Immature natural killer cell (primary cell): ENCODE measurements at regions not wholly inside any gene's neighbourhood (a gene's known extent, or its start where the extent isn't known, plus 50 kb on each side); places are given as distances from the start of the nearest gene placed in this dataset.

ENCODE experiments used
- DNase-seq, 3 donors: peaks; one replicate each; pipeline ENCODE4 v3.0.0; 2022; ENCODE audit warnings: mixed read lengths in 1 of 3
- H3K27ac Mint-ChIP-seq, 6 donors: one replicate each; pipeline ENCODE4 v1.8.0; 2020; ENCODE audit warnings: mixed read lengths in 6 of 6, mild to moderate bottlenecking in 5 of 6, inconsistent platforms in 4 of 6, moderate library complexity in 3 of 6
- H3K27me3 Mint-ChIP-seq, 3 donors: one replicate each; pipeline ENCODE4 v1.8.0; 2020 to 2021; ENCODE audit warnings: low read depth in 3 of 3, mild to moderate bottlenecking in 3 of 3, mixed read lengths in 3 of 3, moderate library complexity in 3 of 3, inconsistent platforms in 1 of 3
- H3K36me3 Mint-ChIP-seq, 3 donors: one replicate each; pipeline ENCODE4 v1.8.0; 2020; ENCODE audit warnings: mixed read lengths in 3 of 3, inconsistent platforms in 2 of 3, mild to moderate bottlenecking in 2 of 3
- H3K4me1 Mint-ChIP-seq, 2 donors: one replicate each; pipeline ENCODE4 v1.8.0; 2020; ENCODE audit warnings: inconsistent platforms in 2 of 2, mild to moderate bottlenecking in 2 of 2, mixed read lengths in 2 of 2, moderate library complexity in 1 of 2
- H3K4me3 Mint-ChIP-seq, 5 donors: one replicate each; pipeline ENCODE4 v1.8.0; 2020; ENCODE audit warnings: mild to moderate bottlenecking in 5 of 5, mixed read lengths in 5 of 5, inconsistent platforms in 3 of 5, moderate library complexity in 3 of 5
- H3K9me3 Mint-ChIP-seq, 6 donors: one replicate each; pipeline ENCODE4 v1.8.0; 2020; ENCODE audit warnings: mild to moderate bottlenecking in 6 of 6, mixed read lengths in 6 of 6, inconsistent platforms in 4 of 6, moderate library complexity in 3 of 6

DNA sequence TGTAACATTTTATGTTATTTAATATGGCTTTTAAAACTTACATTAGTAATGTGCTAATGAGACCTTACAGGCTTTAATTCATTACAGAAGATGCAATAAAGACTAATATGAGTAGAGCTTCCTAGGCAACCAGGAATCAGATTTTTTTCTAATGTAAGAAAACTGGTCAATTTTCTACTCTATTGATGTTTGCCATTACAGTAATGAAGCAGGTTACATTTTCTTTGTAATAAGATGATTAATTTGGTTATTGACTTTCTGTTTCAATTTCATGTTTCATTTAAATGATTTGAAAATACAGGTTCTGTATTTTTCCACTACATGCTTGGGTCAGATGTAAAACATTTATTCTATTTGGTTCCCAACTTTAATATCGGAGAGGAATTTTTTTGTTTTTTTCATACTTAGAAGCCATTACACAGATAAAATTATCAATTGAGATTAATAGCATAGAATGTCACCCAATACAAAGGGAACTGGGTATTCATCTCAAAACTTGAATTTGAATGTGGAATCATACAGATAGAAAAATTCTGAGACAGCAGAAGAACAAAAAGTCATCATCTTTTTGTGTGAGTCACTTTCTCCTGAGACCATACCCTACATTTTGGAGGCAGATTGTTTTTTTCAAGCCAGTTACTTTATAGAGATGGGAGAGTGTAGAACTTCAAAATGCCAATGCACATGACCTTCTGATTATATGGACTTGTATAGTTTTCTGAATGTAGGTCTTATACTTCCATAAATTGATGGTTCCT is 133.6 kb upstream of the HMHB1 start:
- no peak for DNase-seq
- Mint-ChIP-seq H3K9me3 (no peaks in the 10 kb centered on the region), H3K4me3 (no peak overlapping the region), H3K4me1 (no peaks in the 10 kb centered on the region), H3K36me3 (no peaks in the 10 kb centered on the region), H3K27me3 (peaks cover 2 to 5% (median 5%) of the 10 kb centered on the region in 3 donors), H3K27ac (no peak overlapping the region)

- Mint-ChIP-seq H3K4me3 (no peak overlapping the region), H3K27ac (no peak overlapping the region), H3K36me3 (no peaks in the 10 kb centered on the region), H3K4me1 (no peaks in the 10 kb centered on the region), H3K27me3 (peaks cover 2 to 6% (median 5%) of the 10 kb centered on the region in 3 donors), H3K9me3 (no peaks in the 10 kb centered on the region)
- DNase-seq, result no peak
These were observed 134.6 kb upstream of the HMHB1 start for GRCh38 chr5:143677403-143677802.

- Mint-ChIP-seq H3K27me3 (peaks cover 2 to 7% (median 5%) of the 10 kb centered on the region in 3 donors), H3K4me3 (no peak overlapping the region), H3K9me3 (no peaks in the 10 kb centered on the region)
These were observed 135.2 kb upstream of the HMHB1 start for GRCh38 chr5:143676802-143677201.

DNA sequence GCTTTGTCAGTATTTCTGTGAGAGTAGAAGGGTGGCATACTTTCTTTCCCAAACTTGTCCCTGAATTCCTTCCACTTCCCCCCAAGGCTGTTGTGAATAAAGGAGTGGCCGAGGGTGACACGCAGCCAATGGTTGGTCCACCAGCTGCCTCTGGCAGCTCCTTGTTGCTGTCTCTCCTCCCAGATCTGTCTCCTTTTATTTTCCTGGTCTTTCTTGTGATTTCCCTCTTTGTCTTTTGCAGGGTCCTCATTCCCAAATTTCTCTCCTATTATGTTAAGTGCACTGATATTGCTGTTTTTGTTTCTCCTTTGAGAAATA is 137.5 kb upstream of the HMHB1 start:
- H3K4me1 Mint-ChIP-seq, result no peaks in the 10 kb centered on the region
- H3K27ac Mint-ChIP-seq, result no peak overlapping the region
- no peak overlapping the region for H3K4me3 Mint-ChIP-seq
- peaks cover 0 to 8% (median 0%) of the 10 kb centered on the region in 3 donors for H3K36me3 Mint-ChIP-seq
- peaks cover 0 to 8% (median 0%) of the 10 kb centered on the region in 6 donors for H3K9me3 Mint-ChIP-seq
- DNase-seq, result no peak
- peaks cover 4 to 7% (median 5%) of the 10 kb centered on the region in 3 donors for H3K27me3 Mint-ChIP-seq

More at GRCh38 chr5:143676802-143677201, 135.2 kb upstream of the HMHB1 start:
- Mint-ChIP-seq H3K4me1 (no peaks in the 10 kb centered on the region), H3K27ac (no peak overlapping the region), H3K36me3 (no peaks in the 10 kb centered on the region)
- no peak for DNase-seq

DNA sequence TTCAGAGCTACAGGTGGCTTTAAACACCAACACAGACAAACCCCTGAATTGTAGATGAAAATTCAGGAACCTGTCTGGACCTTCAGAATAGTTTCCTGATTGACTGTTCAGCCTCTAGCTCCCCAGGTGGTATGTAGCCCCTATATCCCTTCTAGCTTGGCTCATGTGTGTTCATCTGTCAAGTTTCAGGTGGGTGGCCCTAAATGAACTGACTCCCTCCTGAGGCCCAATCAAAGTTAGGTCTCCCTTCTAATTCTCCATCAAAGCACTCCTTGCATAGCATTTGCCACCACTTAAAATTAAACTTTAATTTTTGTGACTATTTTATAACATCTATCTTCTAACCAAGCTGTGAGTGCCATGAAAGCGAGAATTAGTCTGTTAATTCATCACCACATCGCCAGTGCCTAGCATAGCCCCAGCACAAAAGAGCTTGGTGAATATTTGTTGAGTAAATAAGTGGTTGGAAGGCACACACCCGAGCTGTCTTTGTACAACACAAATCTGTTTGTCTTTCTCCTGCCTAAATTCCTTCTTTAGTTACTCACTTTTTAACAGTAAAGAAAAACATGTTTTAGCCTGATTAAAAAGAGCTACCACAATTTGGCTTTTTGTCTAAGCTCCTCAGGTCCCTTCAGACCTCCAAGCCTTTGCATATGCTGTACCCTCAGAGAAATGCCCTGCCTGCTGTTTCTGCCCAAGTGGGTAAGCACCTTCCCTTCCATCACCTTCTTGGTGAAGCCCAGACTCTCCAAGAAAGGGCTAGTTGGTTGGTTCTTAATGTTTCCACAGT is 138.1 kb upstream of the HMHB1 start:
- H3K36me3 Mint-ChIP-seq, result peaks cover 0 to 8% (median 0%) of the 10 kb centered on the region in 3 donors
- no peaks in the 10 kb centered on the region for H3K4me1 Mint-ChIP-seq
- no peak for DNase-seq
- H3K27ac Mint-ChIP-seq, result no peak overlapping the region
- H3K27me3 Mint-ChIP-seq, result peaks cover 4 to 7% (median 5%) of the 10 kb centered on the region in 3 donors
- H3K4me3 Mint-ChIP-seq, result no peak overlapping the region
- H3K9me3 Mint-ChIP-seq, result peaks cover 0 to 8% (median 0%) of the 10 kb centered on the region in 6 donors

- Mint-ChIP-seq H3K27me3 (peaks cover 3 to 7% (median 4%) of the 10 kb centered on the region in 3 donors), H3K27ac (no peak overlapping the region), H3K9me3 (peaks cover 0 to 8% (median 0%) of the 10 kb centered on the region in 6 donors), H3K4me1 (no peaks in the 10 kb centered on the region), H3K4me3 (no peak overlapping the region), H3K36me3 (peaks cover 0 to 8% (median 0%) of the 10 kb centered on the region in 3 donors)
- no peak for DNase-seq
These were observed 139.2 kb upstream of the HMHB1 start for GRCh38 chr5:143672806-143673205.

DNA sequence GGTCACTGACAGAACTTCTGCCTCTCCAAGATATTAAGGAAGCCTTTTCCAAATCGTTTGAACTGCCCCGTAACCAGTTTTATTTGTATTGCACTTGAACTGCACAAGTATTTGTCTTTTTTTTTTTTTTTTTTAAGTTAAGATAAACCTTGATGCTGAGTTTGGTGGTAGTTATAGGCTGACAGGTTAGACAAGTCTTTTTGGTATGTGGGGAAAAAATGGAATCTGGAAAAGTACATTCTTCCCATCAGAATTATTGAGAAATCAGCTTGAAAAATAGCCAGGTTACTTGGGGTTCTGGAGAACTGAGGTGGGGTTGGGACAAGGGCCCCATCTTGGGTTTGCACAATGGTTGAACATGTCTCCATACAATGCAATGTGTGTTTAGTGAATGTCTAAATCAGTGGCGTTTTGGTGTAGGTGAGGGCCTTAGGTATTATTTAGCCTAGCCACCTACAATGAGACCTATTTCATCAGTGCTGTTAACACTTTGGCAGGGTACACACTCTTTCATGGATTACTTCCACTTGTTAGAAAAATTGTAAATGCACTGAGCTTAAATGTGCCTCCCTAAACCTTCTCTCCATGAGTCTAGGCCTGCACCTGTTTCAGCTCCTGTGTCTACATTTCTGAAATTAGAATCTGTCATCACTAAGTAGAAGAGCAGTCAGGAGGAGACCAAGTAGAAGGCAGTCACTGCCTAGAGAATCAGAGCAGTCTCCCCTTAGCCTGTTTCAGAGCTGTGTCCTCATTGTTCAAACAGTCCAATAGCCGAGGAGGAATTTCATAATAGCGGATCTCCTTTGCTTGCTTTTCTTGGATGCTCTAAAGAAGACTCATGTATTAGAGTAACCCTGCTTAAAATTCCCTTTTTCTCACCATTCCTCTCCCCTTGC is 140.0 kb upstream of the HMHB1 start:
- Mint-ChIP-seq H3K4me3 (no peak overlapping the region), H3K9me3 (peaks cover 0 to 8% (median 0%) of the 10 kb centered on the region in 6 donors), H3K27me3 (peaks cover 3 to 4% (median 4%) of the 10 kb centered on the region in 3 donors), H3K4me1 (no peaks in the 10 kb centered on the region), H3K27ac (no peak overlapping the region), H3K36me3 (peaks cover 0 to 8% (median 0%) of the 10 kb centered on the region in 3 donors)
- DNase-seq, result no peak

DNA sequence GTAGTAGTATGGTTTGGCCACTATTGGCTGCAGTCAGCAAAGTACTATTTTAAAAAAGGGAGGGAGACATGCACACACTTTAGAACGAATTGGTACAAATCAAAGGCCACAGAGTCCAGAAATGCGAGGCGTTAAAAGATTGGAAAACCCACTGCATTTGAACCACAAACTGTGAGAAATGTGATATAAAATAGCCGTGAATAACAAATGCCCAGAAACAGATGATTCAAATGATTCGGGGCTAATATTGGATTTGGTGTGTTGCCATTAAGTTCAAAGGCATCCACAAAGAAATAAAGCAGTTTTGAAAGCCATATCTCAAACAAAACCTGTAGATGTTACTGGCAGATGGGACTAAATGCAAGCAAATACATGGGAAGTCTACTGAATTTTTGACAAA is 140.9 kb upstream of the HMHB1 start:
- peaks cover 0 to 8% (median 0%) of the 10 kb centered on the region in 6 donors for H3K9me3 Mint-ChIP-seq

DNA sequence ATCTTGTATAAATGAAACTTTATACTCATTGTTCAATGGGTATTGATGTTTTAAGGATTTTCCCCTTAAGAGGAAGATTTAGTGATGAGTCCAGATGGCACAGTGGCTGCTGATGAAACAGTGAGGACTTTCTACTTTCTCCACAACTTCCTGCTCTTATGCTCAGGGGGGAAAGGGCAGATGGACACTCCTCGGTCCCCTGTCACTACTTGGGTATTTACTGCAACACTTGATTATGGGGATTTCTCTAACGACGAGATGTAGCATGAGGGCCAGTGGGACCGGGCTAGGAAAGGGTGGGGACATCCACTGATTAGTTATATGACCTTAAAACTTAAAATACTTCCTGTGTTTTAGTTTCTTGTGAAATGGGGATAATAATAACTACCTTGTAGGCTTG is 146.1 kb upstream of the HMHB1 start:
- peaks cover 0 to 6% (median 0%) of the 10 kb centered on the region in 3 donors for H3K36me3 Mint-ChIP-seq
- H3K27ac Mint-ChIP-seq, result no peak overlapping the region
- peaks cover 0 to 8% (median 0%) of the 10 kb centered on the region in 6 donors for H3K9me3 Mint-ChIP-seq
- DNase-seq, result no peak
- no peak overlapping the region for H3K4me3 Mint-ChIP-seq
- no peaks in the 10 kb centered on the region for H3K4me1 Mint-ChIP-seq
- H3K27me3 Mint-ChIP-seq, result peaks cover 0 to 1% (median under 1%) of the 10 kb centered on the region in 3 donors

More for the DNA sequence above, 140.9 kb upstream of the HMHB1 start:
- Mint-ChIP-seq H3K36me3 (peaks cover 0 to 8% (median 0%) of the 10 kb centered on the region in 3 donors), H3K27ac (no peak overlapping the region), H3K4me1 (no peaks in the 10 kb centered on the region), H3K4me3 (no peak overlapping the region), H3K27me3 (peaks cover 3 to 5% (median 4%) of the 10 kb centered on the region in 3 donors)
- DNase-seq, result no peak

- H3K9me3 Mint-ChIP-seq, result no peaks in the 10 kb centered on the region
- H3K27ac Mint-ChIP-seq, result no peak overlapping the region
- no peaks in the 10 kb centered on the region for H3K4me1 Mint-ChIP-seq
- H3K4me3 Mint-ChIP-seq, result no peak overlapping the region
- no peak for DNase-seq
- H3K36me3 Mint-ChIP-seq, result no peaks in the 10 kb centered on the region
- peaks cover 0 to 1% (median 0%) of the 10 kb centered on the region in 3 donors for H3K27me3 Mint-ChIP-seq
These were observed 147.3 kb upstream of the HMHB1 start for GRCh38 chr5:143664623-143665022.

DNA sequence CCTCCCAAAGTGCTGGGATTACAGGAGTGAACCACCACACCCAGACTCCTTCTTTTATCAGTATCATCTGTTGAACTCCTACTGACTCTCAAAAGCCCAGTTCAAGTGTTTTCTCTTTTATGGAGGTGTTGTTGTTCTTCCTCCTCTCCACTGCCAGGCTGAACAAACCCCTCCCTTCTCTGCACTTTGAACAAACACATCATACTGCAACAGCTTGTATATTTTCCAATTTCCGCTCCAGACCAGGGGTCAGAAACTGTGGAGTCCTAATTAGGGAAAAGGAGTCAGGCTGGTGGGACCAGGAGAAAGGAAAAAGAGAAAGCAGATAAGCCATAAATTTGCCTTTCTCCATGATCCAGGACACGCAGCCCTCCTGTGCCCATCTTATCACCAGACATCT is 148.1 kb upstream of the HMHB1 start:
- no peaks in the 10 kb centered on the region for H3K9me3 Mint-ChIP-seq
- no peak for DNase-seq
- H3K36me3 Mint-ChIP-seq, result no peaks in the 10 kb centered on the region
- peaks cover 0 to 1% (median 0%) of the 10 kb centered on the region in 3 donors for H3K27me3 Mint-ChIP-seq
- H3K4me3 Mint-ChIP-seq, result no peak overlapping the region
- no peaks in the 10 kb centered on the region for H3K4me1 Mint-ChIP-seq
- no peak overlapping the region for H3K27ac Mint-ChIP-seq

DNA sequence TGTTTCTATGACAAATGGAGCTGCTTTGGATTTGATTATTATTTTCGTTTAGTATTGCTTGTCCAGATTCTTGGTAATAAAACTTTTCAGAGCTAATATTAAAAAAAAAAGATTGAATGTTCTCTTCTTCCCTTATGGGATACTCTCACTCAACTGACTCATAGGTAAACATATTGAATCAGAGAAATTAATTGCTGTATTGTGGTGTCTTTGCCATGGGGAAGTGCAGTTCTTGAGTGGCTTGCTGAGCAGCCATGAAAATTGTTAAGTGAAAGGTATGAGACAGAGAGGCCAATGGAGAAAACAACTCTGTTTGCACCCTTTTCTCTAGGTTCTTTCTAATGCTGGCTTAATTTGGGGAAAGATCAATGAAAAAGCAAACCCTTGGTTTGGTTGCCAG is 149.9 kb upstream of the HMHB1 start:
- Mint-ChIP-seq H3K27me3 (peaks cover 0 to 2% (median 1%) of the 10 kb centered on the region in 3 donors), H3K27ac (no peak overlapping the region), H3K4me3 (no peak overlapping the region), H3K36me3 (no peaks in the 10 kb centered on the region), H3K4me1 (no peaks in the 10 kb centered on the region), H3K9me3 (no peaks in the 10 kb centered on the region)
- DNase-seq, result no peak

- Mint-ChIP-seq H3K36me3 (no peaks in the 10 kb centered on the region), H3K9me3 (no peaks in the 10 kb centered on the region), H3K27me3 (peaks cover 0 to 2% (median 0%) of the 10 kb centered on the region in 3 donors), H3K4me1 (no peaks in the 10 kb centered on the region), H3K27ac (no peak overlapping the region), H3K4me3 (no peak overlapping the region)
- DNase-seq, result no peak
These were observed 151.3 kb upstream of the HMHB1 start for GRCh38 chr5:143660625-143661024.
